GM10266 (cell line): ENCODE measurements at regions not wholly inside any gene's neighbourhood (a gene's known extent, or its start where the extent isn't known, plus 50 kb on each side); places are given as distances from the start of the nearest gene placed in this dataset.

Experiments used
- DNase-seq: peaks from one replicate; pipeline ENCODE4 v3.0.0; 2012; ENCODE audit errors: extremely low spot score
- TF ChIP-seq, protein P1 (sequence below): IDR thresholded peaks from 2 replicates; pipeline ENCODE4 v1.5.1; 2012; ENCODE audit warnings: mild to moderate bottlenecking, low read depth; ENCODE audit not compliant: control insufficient read depth, insufficient read depth; ENCODE audit errors: missing control alignments

DNA sequence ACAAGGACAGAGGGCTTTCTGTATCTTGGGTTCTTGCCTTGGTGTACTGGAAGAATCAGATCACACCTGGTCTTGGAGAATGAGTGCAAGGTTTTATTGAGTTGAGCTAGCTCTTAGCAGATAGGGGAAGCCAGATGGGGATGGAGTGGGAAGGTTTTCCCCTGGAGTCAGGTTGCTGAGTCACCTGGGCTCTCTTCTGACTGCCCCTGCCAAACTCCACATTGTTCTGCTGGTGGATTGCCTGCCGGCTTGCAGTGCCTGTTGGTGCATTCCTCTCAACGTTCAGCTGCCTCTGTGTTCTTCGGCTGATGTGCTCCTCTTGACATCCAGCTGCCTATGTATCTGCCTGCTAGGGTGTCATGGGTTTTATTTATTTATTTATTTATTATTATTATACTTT lies 1431.1 kb downstream of the CDH8 start:
- DNase-seq, result no peak
- TF ChIP-seq, protein P1, sequence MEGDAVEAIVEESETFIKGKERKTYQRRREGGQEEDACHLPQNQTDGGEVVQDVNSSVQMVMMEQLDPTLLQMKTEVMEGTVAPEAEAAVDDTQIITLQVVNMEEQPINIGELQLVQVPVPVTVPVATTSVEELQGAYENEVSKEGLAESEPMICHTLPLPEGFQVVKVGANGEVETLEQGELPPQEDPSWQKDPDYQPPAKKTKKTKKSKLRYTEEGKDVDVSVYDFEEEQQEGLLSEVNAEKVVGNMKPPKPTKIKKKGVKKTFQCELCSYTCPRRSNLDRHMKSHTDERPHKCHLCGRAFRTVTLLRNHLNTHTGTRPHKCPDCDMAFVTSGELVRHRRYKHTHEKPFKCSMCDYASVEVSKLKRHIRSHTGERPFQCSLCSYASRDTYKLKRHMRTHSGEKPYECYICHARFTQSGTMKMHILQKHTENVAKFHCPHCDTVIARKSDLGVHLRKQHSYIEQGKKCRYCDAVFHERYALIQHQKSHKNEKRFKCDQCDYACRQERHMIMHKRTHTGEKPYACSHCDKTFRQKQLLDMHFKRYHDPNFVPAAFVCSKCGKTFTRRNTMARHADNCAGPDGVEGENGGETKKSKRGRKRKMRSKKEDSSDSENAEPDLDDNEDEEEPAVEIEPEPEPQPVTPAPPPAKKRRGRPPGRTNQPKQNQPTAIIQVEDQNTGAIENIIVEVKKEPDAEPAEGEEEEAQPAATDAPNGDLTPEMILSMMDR, result no peak

GRCh38 chr16:60586493-60586892 lies 1449.7 kb downstream of the CDH8 start:
- TF ChIP-seq, protein P1, result no peak
- DNase-seq, result no peak

GRCh38 chr16:60582528-60582927 lies 1453.7 kb downstream of the CDH8 start:
- no peak for DNase-seq
- TF ChIP-seq, protein P1, result no peak

- no peak for DNase-seq
- TF ChIP-seq, protein P1, result no peak
Measured at GRCh38 chr16:60566901-60567300, 1469.3 kb downstream of the CDH8 start.

DNA sequence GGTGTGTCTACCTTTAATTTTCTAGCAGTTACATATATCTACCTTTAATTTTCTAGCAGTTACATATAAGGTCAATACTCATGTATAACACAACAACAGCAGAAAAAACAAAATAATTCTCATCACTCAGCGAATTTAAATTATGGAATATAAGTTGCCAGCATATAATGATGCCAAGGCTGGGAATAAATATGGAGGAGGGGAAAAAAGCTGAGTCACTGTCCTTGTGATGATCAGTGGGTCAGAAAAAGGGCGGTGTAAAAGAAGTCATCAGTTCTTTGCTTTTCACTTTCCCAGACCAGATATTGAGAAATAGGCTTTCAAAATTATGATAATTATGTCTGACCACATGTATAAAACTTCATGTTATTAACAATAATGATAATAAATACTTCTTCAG lies 1471.7 kb downstream of the CDH8 start:
- TF ChIP-seq, protein P1, result no peak
- no peak for DNase-seq

DNA sequence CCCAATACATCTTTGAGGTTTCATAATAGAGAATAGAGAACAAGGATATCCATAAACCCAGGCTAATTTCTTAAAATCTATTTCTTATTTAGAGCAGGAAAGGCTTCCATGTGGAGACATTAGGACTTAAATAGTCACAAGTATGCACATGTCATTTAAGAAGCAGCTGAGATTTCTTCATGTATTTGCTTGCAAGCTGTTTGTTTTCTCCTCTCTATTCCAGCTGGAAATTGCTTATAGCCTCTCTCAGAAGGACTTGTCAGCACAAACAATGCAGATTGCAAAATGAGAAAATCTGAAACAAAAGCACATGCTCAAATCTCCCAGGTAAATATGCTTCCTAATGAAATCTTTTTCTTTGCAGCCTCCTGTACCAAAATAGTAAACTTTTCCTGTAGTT lies 1473.1 kb downstream of the CDH8 start:
- TF ChIP-seq, protein P1, result no peak
- DNase-seq, result no peak

DNA sequence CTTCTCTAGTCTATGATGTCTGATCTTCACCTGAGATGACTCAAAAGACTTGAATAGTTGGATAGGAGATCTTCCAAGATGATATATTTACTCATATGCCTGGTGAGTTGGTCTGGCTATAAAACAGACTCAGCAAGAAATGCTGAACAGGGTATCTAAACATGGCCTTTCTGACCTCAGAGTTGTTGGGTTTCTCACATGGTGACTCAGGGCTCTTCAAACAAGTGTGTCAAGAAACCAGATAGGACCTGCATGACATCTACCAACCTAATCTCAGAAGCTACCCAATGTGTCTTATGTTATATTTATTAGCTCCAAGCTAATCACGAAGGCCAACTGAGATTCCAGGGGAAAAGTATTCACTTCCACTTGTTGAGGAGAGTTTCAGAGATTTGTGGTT lies 1477.3 kb downstream of the CDH8 start:
- DNase-seq, result no peak
- TF ChIP-seq, protein P1, result no peak
